ENCODE measurements at regions not wholly inside any gene's neighbourhood (a gene's known extent, or its start where the extent isn't known, plus 50 kb on each side); places are given as distances from the start of the nearest gene placed in this dataset.

- TF ChIP-seq CTCF (IDR thresholded peaks at IDR 0.05; ENCODE audit: borderline replicate concordance, extremely low read depth, low read length, poor library complexity, severe bottlenecking) (no peak), EZH2 (IDR thresholded peaks at IDR 0.05; ENCODE audit: borderline replicate concordance, low read depth, low read length, severe bottlenecking) (no peak)
Observed at GRCh38 chr6:21371061-21371460, 222.5 kb upstream of the SOX4 start.

Measured in DND-41 (cell line).